ENCODE measurements at regions not wholly inside any gene's neighbourhood (a gene's known extent, or its start where the extent isn't known, plus 50 kb on each side); places are given as distances from the start of the nearest gene placed in this dataset.

- TF ChIP-seq POLR2A (IDR thresholded peaks at IDR 0.05; ENCODE audit: low read depth) (no peak), CTCF (IDR thresholded peaks at IDR 0.05) (no peak), POLR2AphosphoS5 (IDR thresholded peaks at IDR 0.05) (no peak), EP300 (IDR thresholded peaks at IDR 0.05) (no peak)
- no peaks in the 10 kb centered on the region for H3K9me3 ChIP-seq
- no peak for DNase-seq (ENCODE audit: extremely low spot score)
- 77% methylated on average over 2 of the region's 2 CpGs for WGBS
- no peak overlapping the region for H3K27ac ChIP-seq (replicated peaks in 1 of 4)
- no peaks in the 10 kb centered on the region for H3K4me1 ChIP-seq
- H3K36me3 ChIP-seq: no peaks in the 10 kb centered on the region
- no peak overlapping the region for H3K4me3 ChIP-seq
- intact Hi-C loops (cut with DNase I): no loop called here
- H3K27me3 ChIP-seq: no peaks in the 10 kb centered on the region
Observed at GRCh38 chr2:181223234-181223633, 234.0 kb upstream of the ITGA4 start.

DNA sequence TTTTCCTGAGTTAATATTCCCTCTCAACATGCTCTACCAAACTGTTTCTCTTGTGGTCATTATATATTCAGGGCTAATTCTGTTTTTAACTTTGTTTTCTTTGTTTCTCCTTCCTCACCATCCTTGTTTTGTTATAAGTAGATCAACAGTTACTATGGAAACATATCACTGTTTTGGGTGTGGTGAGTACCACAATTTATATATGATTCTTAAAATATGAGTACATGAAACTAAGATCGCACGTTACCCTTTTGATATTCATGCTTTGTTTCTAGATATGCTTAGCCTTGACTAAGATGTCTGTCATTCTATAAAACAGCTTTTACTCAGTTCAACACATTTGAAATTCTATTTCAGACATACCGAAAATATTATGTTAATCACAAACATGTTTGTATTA lies 232.3 kb upstream of the ITGA4 start:
- no peak overlapping the region for H3K4me3 ChIP-seq
- H3K27me3 ChIP-seq: no peaks in the 10 kb centered on the region
- no peaks in the 10 kb centered on the region for H3K4me1 ChIP-seq
- H3K27ac ChIP-seq (replicated peaks in 1 of 4): no peak overlapping the region
- intact Hi-C loops (cut with DNase I): no loop called here
- no peak for DNase-seq (ENCODE audit: extremely low spot score)
- 92% methylated on average over 3 of the region's 3 CpGs for WGBS
- no peaks in the 10 kb centered on the region for H3K9me3 ChIP-seq
- H3K36me3 ChIP-seq: no peaks in the 10 kb centered on the region
- TF ChIP-seq CTCF (IDR thresholded peaks at IDR 0.05): no peak
- no peak for TF ChIP-seq POLR2AphosphoS5 (IDR thresholded peaks at IDR 0.05)
- no peak for TF ChIP-seq POLR2A (IDR thresholded peaks at IDR 0.05; ENCODE audit: low read depth)
- TF ChIP-seq EP300 (IDR thresholded peaks at IDR 0.05): no peak

- DNase-seq (ENCODE audit: extremely low spot score): no peak
- Histone ChIP-seq H3K4me3 (no peak overlapping the region), H3K27me3 (no peaks in the 10 kb centered on the region), H3K27ac (replicated peaks in 1 of 4) (no peak overlapping the region), H3K36me3 (no peaks in the 10 kb centered on the region), H3K9me3 (no peaks in the 10 kb centered on the region), H3K4me1 (no peaks in the 10 kb centered on the region)
- TF ChIP-seq CTCF (IDR thresholded peaks at IDR 0.05) (no peak), POLR2A (IDR thresholded peaks at IDR 0.05; ENCODE audit: low read depth) (no peak), POLR2AphosphoS5 (IDR thresholded peaks at IDR 0.05) (no peak), EP300 (IDR thresholded peaks at IDR 0.05) (no peak)
- WGBS: 94% methylated on average over 1 of the region's 1 CpG
- intact Hi-C loops (cut with DNase I): no loop called here
Observed at GRCh38 chr2:181228661-181229060, 228.5 kb upstream of the ITGA4 start.

- no peak overlapping the region for H3K27ac ChIP-seq (replicated peaks in 1 of 4)
- H3K27me3 ChIP-seq: no peaks in the 10 kb centered on the region
- H3K36me3 ChIP-seq: no peaks in the 10 kb centered on the region
- no peaks in the 10 kb centered on the region for H3K9me3 ChIP-seq
- no peak for DNase-seq (ENCODE audit: extremely low spot score)
- H3K4me3 ChIP-seq: no peak overlapping the region
- TF ChIP-seq POLR2AphosphoS5 (IDR thresholded peaks at IDR 0.05): no peak
- no peak for TF ChIP-seq EP300 (IDR thresholded peaks at IDR 0.05)
- no peak for TF ChIP-seq POLR2A (IDR thresholded peaks at IDR 0.05; ENCODE audit: low read depth)
- no peak for TF ChIP-seq CTCF (IDR thresholded peaks at IDR 0.05)
- WGBS: 93% methylated on average over 1 of the region's 1 CpG
- H3K4me1 ChIP-seq: no peaks in the 10 kb centered on the region
- intact Hi-C loops (cut with DNase I): no loop called here
Observed at GRCh38 chr2:181231151-181231550, 226.0 kb upstream of the ITGA4 start.

- Histone ChIP-seq H3K4me1 (no peaks in the 10 kb centered on the region), H3K36me3 (no peaks in the 10 kb centered on the region), H3K4me3 (no peak overlapping the region), H3K27ac (replicated peaks in 1 of 4) (no peak overlapping the region), H3K27me3 (no peaks in the 10 kb centered on the region), H3K9me3 (no peaks in the 10 kb centered on the region)
- 62% methylated on average over 2 of the region's 2 CpGs for WGBS
- no peak for DNase-seq (ENCODE audit: extremely low spot score)
- TF ChIP-seq CTCF (IDR thresholded peaks at IDR 0.05) (no peak), POLR2A (IDR thresholded peaks at IDR 0.05; ENCODE audit: low read depth) (no peak), EP300 (IDR thresholded peaks at IDR 0.05) (no peak), POLR2AphosphoS5 (IDR thresholded peaks at IDR 0.05) (no peak)
- intact Hi-C loops (cut with DNase I): no loop called here
Observed at GRCh38 chr2:181231886-181232621, 225.1 kb upstream of the ITGA4 start.

All from esophagus muscularis mucosa (tissue), 4 donors.